PC-3 (cell line): ENCODE measurements at regions not wholly inside any gene's neighbourhood (a gene's known extent, or its start where the extent isn't known, plus 50 kb on each side); places are given as distances from the start of the nearest gene placed in this dataset.

Experiments used
- EZH2 ChIP-seq: fragments of 300-600 bp; sonication (generic); IDR thresholded peaks from one replicate; pipeline ENCODE4 v1.6.1; 2017; ENCODE audit warnings: antibody characterized with exemption, mild to moderate bottlenecking, low read length; ENCODE audit not compliant: unreplicated experiment
- TF ChIP-seq, protein P1 (sequence below): fragments of 300-600 bp; sonication (generic); conservative IDR thresholded peaks from 2 replicates; pipeline ENCODE4 v1.5.1; 2017; ENCODE audit warnings: antibody characterized with exemption, low read depth, mild to moderate bottlenecking, low read length

DNA sequence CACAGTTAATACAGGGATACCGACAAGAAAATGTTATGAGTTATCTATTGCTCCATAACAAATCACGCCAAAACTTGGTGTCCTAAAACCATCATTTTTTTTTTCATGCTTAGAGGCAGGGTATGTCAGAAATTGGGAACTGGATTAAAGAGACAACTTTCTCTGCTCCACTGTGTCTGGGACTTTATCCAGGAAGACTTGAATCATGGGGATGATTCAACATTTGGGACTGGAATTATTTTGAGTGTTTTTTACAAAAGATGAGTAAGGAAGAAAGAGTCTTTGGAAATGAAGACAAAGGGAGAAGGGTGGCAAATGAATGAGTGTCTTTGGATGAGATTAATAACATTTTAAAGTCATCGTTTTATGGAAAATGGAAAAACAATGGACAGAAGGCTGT is 1883.7 kb upstream of the C9orf72 start:
- TF ChIP-seq, protein P1, sequence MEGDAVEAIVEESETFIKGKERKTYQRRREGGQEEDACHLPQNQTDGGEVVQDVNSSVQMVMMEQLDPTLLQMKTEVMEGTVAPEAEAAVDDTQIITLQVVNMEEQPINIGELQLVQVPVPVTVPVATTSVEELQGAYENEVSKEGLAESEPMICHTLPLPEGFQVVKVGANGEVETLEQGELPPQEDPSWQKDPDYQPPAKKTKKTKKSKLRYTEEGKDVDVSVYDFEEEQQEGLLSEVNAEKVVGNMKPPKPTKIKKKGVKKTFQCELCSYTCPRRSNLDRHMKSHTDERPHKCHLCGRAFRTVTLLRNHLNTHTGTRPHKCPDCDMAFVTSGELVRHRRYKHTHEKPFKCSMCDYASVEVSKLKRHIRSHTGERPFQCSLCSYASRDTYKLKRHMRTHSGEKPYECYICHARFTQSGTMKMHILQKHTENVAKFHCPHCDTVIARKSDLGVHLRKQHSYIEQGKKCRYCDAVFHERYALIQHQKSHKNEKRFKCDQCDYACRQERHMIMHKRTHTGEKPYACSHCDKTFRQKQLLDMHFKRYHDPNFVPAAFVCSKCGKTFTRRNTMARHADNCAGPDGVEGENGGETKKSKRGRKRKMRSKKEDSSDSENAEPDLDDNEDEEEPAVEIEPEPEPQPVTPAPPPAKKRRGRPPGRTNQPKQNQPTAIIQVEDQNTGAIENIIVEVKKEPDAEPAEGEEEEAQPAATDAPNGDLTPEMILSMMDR: no peak
- no peak for TF ChIP-seq EZH2
